ENCODE measurements at regions not wholly inside any gene's neighbourhood (a gene's known extent, or its start where the extent isn't known, plus 50 kb on each side); places are given as distances from the start of the nearest gene placed in this dataset.

DNA sequence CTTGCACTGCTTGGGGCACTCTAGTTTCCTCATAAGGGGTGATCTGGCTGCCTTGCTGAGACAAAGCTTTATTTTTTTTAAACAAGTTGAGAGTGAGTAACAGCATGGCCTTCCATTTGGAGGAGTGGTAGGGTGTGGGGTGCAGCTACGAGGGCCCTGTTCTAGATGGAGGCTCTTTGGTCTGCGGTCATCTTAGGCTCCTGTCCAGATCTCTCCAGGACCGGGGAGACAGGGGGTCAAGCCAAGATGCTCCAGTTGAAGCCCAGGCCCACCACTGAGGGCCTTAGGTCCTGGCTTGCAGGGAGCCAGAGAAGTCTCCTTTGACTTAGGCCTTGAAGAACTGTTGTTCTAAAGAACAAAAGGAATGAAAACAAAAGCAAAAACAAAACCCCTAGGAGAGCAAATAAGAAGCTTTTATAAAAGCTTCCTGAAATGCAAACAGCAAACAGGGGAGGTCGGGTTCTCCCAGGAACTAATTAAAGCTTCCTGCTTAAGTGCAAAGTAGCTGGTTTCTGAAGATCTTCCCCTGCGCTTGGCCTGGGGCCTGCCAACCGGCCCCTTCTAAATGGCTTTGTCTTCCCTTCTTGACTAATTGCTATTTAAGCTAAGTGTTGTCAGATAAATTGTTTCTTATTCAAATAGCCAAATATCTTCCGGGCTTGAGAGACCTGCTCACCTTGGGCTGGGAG, 259.2 kb downstream of the GLRX3 start:
- DNase-seq (ENCODE audit: low read depth, low spot score) (no peak), FAIRE-seq (no peak)
- Histone ChIP-seq H3K79me2 (ENCODE audit: control insufficient read depth, insufficient read depth, low read length) (no peaks in the 10 kb centered on the region), H3K9me3 (ENCODE audit: control insufficient read depth, low read depth, low read length) (peaks cover 4% of the 10 kb centered on the region), H3K4me3 (ENCODE audit: control insufficient read depth in 2 of 3, extremely low read depth in 1 of 3, insufficient read depth in 2 of 3, low read depth in 1 of 3, low read length in 3 of 3) (no peak overlapping the region), H4K20me1 (ENCODE audit: control insufficient read depth, extremely low read depth, insufficient read depth, low read length) (no peaks in the 10 kb centered on the region), H3K27ac (ENCODE audit: control insufficient read depth, insufficient read depth, low read length) (no peak overlapping the region), H3K9me1 (ENCODE audit: control insufficient read depth, extremely low read depth, insufficient read depth, low read length) (no peaks in the 10 kb centered on the region), H3K4me2 (ENCODE audit: control insufficient read depth, extremely low read depth, insufficient read depth, low read depth, low read length) (no peak overlapping the region), H3K9ac (ENCODE audit: control insufficient read depth, extremely low read depth, insufficient read depth, low read length) (no peak overlapping the region), H3K4me1 (ENCODE audit: control insufficient read depth, extremely low read depth, insufficient read depth, low read length) (no peaks in the 10 kb centered on the region), H3K36me3 (ENCODE audit: control insufficient read depth in 2 of 2, extremely low read depth in 1 of 2, insufficient read depth in 2 of 2, low read length in 2 of 2) (no peaks in the 10 kb centered on the region), H2AFZ (ENCODE audit: control insufficient read depth, low read length) (no peak overlapping the region), H3K27me3 (ENCODE audit: control insufficient read depth, extremely low read depth, insufficient read depth, low read length) (no peaks in the 10 kb centered on the region)
- dilution Hi-C loops (cut with MboI; ENCODE audit: extremely low pct_ligation_motif_present, low sequenced_read_pairs) = no loop called here
- TF ChIP-seq, protein P1, sequence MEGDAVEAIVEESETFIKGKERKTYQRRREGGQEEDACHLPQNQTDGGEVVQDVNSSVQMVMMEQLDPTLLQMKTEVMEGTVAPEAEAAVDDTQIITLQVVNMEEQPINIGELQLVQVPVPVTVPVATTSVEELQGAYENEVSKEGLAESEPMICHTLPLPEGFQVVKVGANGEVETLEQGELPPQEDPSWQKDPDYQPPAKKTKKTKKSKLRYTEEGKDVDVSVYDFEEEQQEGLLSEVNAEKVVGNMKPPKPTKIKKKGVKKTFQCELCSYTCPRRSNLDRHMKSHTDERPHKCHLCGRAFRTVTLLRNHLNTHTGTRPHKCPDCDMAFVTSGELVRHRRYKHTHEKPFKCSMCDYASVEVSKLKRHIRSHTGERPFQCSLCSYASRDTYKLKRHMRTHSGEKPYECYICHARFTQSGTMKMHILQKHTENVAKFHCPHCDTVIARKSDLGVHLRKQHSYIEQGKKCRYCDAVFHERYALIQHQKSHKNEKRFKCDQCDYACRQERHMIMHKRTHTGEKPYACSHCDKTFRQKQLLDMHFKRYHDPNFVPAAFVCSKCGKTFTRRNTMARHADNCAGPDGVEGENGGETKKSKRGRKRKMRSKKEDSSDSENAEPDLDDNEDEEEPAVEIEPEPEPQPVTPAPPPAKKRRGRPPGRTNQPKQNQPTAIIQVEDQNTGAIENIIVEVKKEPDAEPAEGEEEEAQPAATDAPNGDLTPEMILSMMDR (optimal IDR thresholded peaks at IDR 0.05 in 1 of 3, IDR thresholded peaks at IDR 0.05 in 1 of 3, conservative IDR thresholded peaks at IDR 0.05 in 1 of 3; ENCODE audit: extremely low read depth in 1 of 3, insufficient read depth in 2 of 3, low read length in 3 of 3) = no peak
- TF ChIP-seq EZH2 (IDR thresholded peaks at IDR 0.05; ENCODE audit: low read length) = no peak

DNA sequence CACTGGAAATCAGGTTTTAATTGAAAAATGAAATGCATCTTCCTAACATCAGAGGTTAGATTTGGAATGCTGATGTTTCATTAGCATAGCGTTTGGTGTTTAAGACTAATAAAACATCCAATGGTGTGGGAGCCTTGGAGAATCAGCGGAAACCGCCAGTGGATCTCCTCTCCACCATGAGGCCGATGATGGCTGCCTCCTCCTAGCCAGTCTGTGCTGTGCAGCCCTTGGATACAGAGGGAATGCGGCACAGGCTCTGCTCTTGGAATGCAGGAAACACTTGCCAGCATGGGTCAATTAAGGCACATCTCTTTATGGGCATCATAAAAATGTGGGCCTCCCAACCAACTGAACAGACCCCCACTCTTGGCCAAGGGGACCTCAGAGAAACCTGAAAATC, 259.9 kb downstream of the GLRX3 start:
- Histone ChIP-seq H3K4me3 (ENCODE audit: control insufficient read depth in 2 of 3, extremely low read depth in 1 of 3, insufficient read depth in 2 of 3, low read depth in 1 of 3, low read length in 3 of 3) (no peak overlapping the region), H3K79me2 (ENCODE audit: control insufficient read depth, insufficient read depth, low read length) (no peaks in the 10 kb centered on the region), H3K9ac (ENCODE audit: control insufficient read depth, extremely low read depth, insufficient read depth, low read length) (no peak overlapping the region), H3K27ac (ENCODE audit: control insufficient read depth, insufficient read depth, low read length) (no peak overlapping the region), H3K4me2 (ENCODE audit: control insufficient read depth, extremely low read depth, insufficient read depth, low read depth, low read length) (no peak overlapping the region), H3K36me3 (ENCODE audit: control insufficient read depth in 2 of 2, extremely low read depth in 1 of 2, insufficient read depth in 2 of 2, low read length in 2 of 2) (no peaks in the 10 kb centered on the region), H4K20me1 (ENCODE audit: control insufficient read depth, extremely low read depth, insufficient read depth, low read length) (no peaks in the 10 kb centered on the region), H3K27me3 (ENCODE audit: control insufficient read depth, extremely low read depth, insufficient read depth, low read length) (no peaks in the 10 kb centered on the region), H2AFZ (ENCODE audit: control insufficient read depth, low read length) (no peak overlapping the region), H3K9me3 (ENCODE audit: control insufficient read depth, low read depth, low read length) (peaks cover 4% of the 10 kb centered on the region), H3K4me1 (ENCODE audit: control insufficient read depth, extremely low read depth, insufficient read depth, low read length) (no peaks in the 10 kb centered on the region), H3K9me1 (ENCODE audit: control insufficient read depth, extremely low read depth, insufficient read depth, low read length) (no peaks in the 10 kb centered on the region)
- FAIRE-seq (no peak), DNase-seq (ENCODE audit: low read depth, low spot score) (no peak)
- dilution Hi-C loops (cut with MboI; ENCODE audit: extremely low pct_ligation_motif_present, low sequenced_read_pairs) = no loop called here
- TF ChIP-seq, protein P1 (optimal IDR thresholded peaks at IDR 0.05 in 1 of 3, IDR thresholded peaks at IDR 0.05 in 1 of 3, conservative IDR thresholded peaks at IDR 0.05 in 1 of 3; ENCODE audit: extremely low read depth in 1 of 3, insufficient read depth in 2 of 3, low read length in 3 of 3) = no peak
- TF ChIP-seq EZH2 (IDR thresholded peaks at IDR 0.05; ENCODE audit: low read length) = no peak
